Neuron (in vitro differentiated cells): ENCODE measurements at regions not wholly inside any gene's neighbourhood (a gene's known extent, or its start where the extent isn't known, plus 50 kb on each side); places are given as distances from the start of the nearest gene placed in this dataset.
"Not testable (repeated sequence)": the region's sequence is repeated elsewhere in the genome, so short reads cannot be mapped to it uniquely, and the experiment has no call there.

Source experiments
- H2AFZ ChIP-seq: one replicate; pipeline ENCODE4 v1.6.1; 2013; ENCODE audit warnings: low read depth, mild to moderate bottlenecking, inconsistent platforms, low read length, moderate library complexity
- H3K27me3 ChIP-seq: one replicate; pipeline ENCODE4 v1.6.1; 2013; ENCODE audit warnings: low read length; ENCODE audit not compliant: insufficient read depth
- H3K36me3 ChIP-seq: one replicate; pipeline ENCODE4 v1.6.1; 2013; ENCODE audit warnings: low read length; ENCODE audit not compliant: insufficient read depth
- H3K4me1 ChIP-seq: one replicate; pipeline ENCODE4 v1.6.1; 2013; ENCODE audit warnings: low read length; ENCODE audit not compliant: insufficient read depth
- H3K4me3 ChIP-seq: 2 replicates; pipeline ENCODE4 v1.5.1; 2013; ENCODE audit warnings: mild to moderate bottlenecking, low read length, moderate library complexity
- H3K9me3 ChIP-seq: one replicate; pipeline ENCODE4 v1.6.1; 2013; ENCODE audit warnings: low read length

DNA sequence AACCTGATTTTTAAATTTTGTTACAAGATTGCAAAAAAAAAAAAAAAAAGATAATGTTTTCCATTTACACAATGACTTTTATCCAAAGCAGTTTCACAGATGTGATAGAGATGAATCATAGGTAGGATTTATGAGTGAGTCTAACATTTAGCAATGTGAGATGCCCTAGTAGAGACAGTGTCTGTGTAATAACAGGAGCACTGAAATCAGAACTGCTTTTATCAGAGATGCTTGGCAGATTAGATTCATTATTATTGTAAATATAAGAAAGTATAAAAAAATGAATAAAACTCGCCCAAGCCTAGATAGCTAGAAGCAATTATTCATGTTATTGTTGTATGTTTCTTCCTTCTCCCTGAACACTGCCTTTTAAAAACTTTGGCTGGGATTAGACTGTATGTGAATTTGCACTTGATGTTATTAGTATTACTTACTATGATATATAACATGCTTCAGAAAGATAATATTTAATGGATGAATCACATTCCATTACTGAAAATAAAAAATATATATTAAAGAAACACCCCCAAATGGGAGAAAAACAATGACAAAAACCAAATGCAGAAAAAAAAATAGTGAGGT is 567.3 kb upstream of the KLF4 start:
- Histone ChIP-seq H3K27me3 (peaks cover 5% of the 10 kb centered on the region), H2AFZ (no peak overlapping the region), H3K9me3 (no peaks in the 10 kb centered on the region), H3K4me1 (no peaks in the 10 kb centered on the region), H3K4me3 (no peak overlapping the region), H3K36me3 (no peaks in the 10 kb centered on the region)

DNA sequence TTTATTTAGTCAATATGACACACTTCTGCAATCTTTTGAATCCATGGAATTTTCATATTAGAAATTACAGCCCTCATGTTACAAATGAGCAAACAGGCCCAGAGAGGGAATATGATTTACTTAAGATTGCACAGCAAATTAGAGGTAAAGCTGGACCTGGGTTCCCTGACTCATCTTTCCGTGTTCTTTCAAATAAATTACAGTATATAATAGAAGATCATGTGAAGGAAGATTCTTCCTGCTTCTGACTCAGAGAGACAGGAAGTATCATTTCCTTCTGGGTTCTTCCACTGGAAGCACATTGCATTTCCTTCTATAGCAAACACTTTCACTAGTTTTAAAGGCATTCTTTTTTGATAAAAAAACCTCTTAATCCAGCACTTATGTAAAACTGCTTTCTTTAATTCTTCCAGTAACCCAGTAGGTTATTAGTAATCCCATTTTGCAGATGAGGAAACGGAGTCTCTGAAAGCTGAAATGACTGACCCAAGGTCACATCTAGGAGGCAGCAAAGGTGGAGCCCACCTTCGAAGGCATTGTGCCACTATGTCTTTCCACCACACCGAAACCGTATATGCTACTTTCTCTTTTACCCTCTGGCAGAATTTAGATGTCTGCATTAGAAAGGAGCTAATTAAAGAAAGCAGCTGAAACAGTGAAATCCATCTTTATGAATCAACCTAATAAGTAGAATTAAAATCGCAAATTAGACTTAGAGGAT is 566.7 kb upstream of the KLF4 start:
- no peaks in the 10 kb centered on the region for H3K9me3 ChIP-seq
- H3K4me3 ChIP-seq: no peak overlapping the region
- no peaks in the 10 kb centered on the region for H3K36me3 ChIP-seq
- H3K4me1 ChIP-seq: no peaks in the 10 kb centered on the region
- peaks cover 5% of the 10 kb centered on the region for H3K27me3 ChIP-seq
- H2AFZ ChIP-seq: no peak overlapping the region

DNA sequence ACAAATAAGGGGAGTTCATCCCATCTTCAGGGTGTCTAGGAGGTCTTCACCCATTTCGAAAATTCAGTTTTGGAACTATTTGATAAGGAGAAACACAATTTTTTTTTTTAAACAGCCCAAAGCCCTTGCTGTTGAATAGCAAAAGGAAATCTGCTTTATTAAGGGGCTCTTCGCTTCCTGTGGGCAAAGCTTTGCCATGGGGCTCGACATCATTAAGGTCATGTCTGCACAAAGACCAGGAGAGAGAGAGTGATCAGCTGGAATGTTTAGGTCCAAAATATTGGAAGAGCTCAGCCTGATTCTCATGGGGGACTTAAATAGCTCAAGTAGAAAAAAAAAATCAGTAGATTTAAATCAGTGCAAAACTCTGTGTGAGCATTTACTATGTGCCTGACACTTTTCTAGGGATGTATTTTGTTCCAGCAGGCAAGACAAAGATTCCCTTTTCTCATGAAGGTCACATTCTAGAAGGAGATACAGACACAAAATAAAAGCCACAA is 564.6 kb upstream of the KLF4 start:
- peaks cover 5% of the 10 kb centered on the region for H3K27me3 ChIP-seq
- no peak overlapping the region for H3K4me3 ChIP-seq

DNA sequence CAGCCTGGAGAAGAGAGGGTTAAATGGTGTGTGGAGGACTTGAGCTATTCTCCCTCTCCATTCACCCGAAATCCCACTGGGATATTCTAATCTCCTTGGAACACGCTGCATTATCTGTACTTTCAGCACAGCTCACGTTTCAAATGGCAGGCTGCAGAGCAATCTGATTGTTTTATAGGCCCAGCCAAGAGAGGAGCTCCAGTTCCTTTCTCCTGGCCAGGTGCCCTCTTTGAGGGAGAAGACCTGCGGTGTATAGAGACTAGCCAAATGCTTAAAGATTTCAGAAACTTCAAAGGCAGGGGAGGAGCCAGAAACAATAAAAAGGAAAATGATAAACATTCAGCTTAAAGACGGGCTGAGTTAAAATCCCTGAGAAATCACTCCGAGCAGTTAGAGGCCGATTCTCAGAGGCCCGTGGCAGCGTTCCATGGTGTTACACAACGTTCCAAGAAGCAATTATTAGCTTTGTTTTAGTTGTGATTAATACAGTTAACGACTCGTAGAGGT is 564.0 kb upstream of the KLF4 start:
- Histone ChIP-seq H3K27me3 (peaks cover 5% of the 10 kb centered on the region), H3K4me1 (no peaks in the 10 kb centered on the region), H2AFZ (no peak overlapping the region), H3K36me3 (no peaks in the 10 kb centered on the region), H3K9me3 (no peaks in the 10 kb centered on the region), H3K4me3 (no peak overlapping the region)

More for the DNA sequence above, 564.6 kb upstream of the KLF4 start:
- Histone ChIP-seq H2AFZ (no peak overlapping the region), H3K4me1 (no peaks in the 10 kb centered on the region), H3K9me3 (no peaks in the 10 kb centered on the region), H3K36me3 (no peaks in the 10 kb centered on the region)

DNA sequence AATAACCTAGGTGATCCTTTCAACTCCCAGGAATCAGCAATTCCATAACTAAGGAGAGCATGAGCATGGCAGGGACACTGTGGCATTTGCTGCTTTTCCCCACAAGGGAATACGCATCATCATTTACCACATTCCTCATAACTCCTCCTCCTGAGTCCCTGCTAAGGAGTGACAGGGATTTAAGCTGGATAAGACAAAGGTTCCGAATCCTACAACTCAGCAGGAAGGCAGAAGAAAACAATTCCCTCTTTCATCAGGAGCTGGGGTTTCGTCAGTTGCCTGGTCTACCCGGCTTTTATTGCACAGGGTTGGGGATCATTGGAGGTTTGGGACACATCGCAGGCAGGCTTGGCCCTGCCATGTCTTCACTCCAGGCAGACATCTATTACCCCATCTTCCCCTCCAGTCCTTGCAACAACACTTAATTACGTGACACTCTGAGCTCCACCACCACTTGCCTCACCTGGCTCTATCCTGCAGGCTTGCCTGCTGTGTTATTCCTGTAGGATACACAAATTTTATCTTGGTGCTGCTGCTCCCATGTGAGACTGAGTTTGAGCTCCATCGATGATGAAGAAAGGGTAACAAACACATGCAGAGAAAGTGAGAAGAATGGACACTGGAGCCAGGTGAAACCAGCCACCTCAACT is 563.0 kb upstream of the KLF4 start:
- H3K9me3 ChIP-seq: no peaks in the 10 kb centered on the region
- H3K27me3 ChIP-seq: peaks cover 5% of the 10 kb centered on the region
- no peaks in the 10 kb centered on the region for H3K4me1 ChIP-seq
- H3K36me3 ChIP-seq: no peaks in the 10 kb centered on the region
- H3K4me3 ChIP-seq: no peak overlapping the region
- no peak overlapping the region for H2AFZ ChIP-seq

DNA sequence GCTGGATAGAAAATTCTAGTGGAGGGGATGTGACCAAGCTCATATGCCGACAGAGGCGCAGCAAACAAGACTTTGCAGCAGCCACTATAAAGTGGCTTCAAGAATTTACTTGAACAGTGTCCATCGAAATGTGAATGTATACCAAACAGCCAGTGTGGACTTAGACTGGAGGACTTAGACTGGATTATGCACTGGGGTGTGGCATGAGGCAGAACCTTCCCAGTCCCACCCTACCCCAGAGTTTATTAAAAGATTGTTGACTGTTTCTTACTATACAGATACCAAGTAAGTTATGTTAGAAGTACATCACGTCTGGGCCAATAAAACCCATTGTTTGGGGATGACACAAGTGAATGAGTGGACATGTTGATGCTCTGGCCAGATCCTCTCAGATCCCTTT is 561.3 kb upstream of the KLF4 start:
- H2AFZ ChIP-seq: no peak overlapping the region
- no peaks in the 10 kb centered on the region for H3K36me3 ChIP-seq
- H3K9me3 ChIP-seq: no peaks in the 10 kb centered on the region
- H3K27me3 ChIP-seq: peaks cover 5% of the 10 kb centered on the region
- H3K4me3 ChIP-seq: no peak overlapping the region
- no peaks in the 10 kb centered on the region for H3K4me1 ChIP-seq

DNA sequence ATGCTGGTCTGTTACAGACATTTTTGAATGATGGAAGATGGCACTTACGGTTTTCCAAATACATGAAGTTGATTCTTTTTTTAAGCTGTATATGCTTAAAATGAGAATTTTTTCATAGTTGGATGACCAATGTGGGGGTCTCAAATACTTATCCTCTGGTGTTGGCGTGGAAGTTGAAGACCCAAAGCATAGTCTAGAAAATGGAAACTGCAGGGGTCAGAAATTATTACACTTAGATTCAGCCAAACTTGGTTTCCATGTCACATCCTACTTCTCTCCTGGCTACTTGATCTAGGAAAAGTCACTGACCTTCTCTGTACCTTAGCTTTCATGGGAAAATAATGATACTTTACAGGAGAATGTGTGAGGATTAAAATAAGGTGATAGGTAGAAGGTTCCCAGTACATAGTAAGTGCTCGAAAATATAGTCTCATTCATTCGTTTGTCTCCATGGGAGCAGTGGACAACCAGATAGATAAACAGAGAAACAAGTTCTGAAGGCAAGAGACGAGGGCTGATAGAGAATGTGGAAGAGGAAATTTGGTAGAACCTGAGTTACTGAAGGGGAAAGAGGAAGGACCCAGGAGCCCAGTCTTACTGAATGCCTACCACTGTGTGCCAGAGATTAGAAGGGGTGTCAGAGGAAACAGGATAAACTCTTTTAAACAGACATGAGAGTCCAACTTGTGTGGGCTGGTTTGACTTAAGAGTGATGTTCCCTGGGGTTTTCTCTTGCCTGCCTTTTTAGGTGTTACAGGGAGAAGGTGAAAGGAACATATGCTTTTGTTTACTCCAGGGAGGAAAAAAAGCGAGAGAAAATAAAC is 560.3 kb upstream of the KLF4 start:
- Histone ChIP-seq H2AFZ (no peak overlapping the region), H3K36me3 (no peaks in the 10 kb centered on the region), H3K4me1 (no peaks in the 10 kb centered on the region), H3K4me3 (no peak overlapping the region), H3K27me3 (peaks cover 5% of the 10 kb centered on the region), H3K9me3 (no peaks in the 10 kb centered on the region)

DNA sequence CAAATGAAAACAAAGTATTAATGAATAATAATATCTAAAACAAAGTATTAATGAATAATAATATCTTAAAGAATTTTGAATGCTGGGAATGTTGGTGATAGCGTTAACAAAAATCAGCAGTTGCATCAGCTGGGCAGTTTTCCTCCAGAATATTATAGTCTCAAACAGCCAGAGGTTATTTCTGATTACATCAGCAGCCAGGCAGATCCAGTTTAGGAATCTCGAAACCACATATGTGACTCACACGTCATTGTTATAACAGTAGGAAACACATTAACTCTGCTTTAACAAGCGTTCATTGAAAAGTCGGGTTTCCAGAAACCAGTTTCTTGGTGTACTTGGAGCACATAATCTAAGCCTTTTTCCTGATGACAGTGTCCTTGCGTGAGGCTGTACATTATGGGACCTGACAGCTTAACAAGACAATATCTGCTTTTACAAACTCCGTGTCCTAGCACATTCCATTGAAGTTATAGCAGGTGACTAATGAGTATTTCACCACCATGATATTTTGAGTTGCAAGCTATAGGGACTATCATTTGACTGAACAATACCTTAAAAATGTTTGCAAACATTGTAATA is 559.5 kb upstream of the KLF4 start:
- Histone ChIP-seq H2AFZ (no peak overlapping the region), H3K4me3 (no peak overlapping the region), H3K4me1 (no peaks in the 10 kb centered on the region), H3K27me3 (peaks cover 5% of the 10 kb centered on the region), H3K36me3 (no peaks in the 10 kb centered on the region), H3K9me3 (no peaks in the 10 kb centered on the region)

DNA sequence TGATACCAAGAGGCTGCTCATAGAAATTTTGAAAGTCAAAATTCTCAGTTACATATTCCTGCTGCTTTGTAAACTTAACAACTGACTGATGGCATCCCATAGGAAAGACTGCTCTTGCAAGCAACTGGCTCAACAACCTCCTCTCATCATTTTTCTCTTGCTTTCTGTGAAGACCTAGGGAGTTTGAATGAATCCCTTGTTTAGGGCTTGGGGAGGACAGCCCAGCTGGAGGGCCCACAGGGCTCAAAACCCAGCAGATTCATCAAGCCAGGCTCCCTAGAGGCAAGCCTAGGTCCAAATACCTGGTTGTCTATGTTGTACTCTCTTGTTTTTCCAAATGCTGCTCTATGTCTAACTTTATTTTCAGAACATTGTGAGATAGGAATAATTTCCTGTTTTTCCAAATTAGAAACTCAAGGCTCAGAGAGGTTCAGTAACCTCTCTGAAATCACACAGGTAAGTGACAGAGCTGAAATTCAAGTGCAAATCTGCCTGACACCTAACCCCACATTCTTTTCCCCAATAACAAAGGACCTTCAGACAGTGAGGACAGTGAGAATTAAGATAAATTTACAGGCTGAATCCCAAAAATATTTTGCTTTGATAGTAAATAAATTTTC is 558.9 kb upstream of the KLF4 start:
- Histone ChIP-seq H2AFZ (no peak overlapping the region), H3K36me3 (no peaks in the 10 kb centered on the region), H3K4me1 (no peaks in the 10 kb centered on the region), H3K9me3 (no peaks in the 10 kb centered on the region), H3K4me3 (no peak overlapping the region), H3K27me3 (peaks cover 5% of the 10 kb centered on the region)

DNA sequence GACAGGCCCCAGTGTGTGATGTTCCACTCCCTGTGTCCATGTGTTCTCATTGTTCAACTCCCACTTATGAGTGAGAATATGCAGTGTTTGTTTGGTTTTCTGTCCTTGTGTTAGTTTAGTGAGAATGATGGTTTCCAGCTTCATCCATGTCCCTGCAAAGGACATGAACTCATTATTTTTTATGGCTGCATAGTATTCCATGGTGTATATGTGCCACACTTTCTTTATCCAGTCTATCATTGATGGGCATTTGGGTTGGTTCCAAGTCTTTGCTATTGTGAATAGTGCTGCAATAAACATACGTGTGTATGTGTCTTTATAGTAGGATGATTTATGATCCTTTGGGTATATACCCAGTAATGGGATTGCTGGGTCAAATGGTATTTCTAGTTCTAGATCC is 558.2 kb upstream of the KLF4 start:
- not testable (repeated sequence) for H3K9me3 ChIP-seq, H2AFZ ChIP-seq, H3K36me3 ChIP-seq, H3K27me3 ChIP-seq, H3K4me3 ChIP-seq, H3K4me1 ChIP-seq

DNA sequence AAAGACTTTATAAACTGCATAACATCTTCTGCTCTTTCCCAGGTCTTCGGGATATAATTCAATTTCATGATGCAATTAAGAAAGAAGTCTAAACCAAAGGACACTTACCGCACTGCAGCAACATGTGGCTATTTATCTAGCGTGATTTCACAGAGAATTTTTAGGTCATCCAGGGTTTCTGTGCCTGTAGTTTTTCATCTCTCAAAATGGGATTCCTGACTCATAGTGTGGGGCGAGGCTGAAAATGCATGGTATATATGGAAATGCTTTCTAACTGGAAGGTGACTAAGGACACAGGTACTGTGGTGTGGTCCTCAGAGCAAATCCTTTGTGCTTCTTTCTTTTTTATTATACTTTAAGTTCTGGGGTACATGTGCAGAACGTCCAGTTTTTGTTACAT is 557.7 kb upstream of the KLF4 start:
- Histone ChIP-seq H3K27me3 (no peaks in the 10 kb centered on the region), H3K9me3 (no peaks in the 10 kb centered on the region), H3K4me1 (no peaks in the 10 kb centered on the region), H3K36me3 (no peaks in the 10 kb centered on the region), H2AFZ (no peak overlapping the region), H3K4me3 (no peak overlapping the region)

DNA sequence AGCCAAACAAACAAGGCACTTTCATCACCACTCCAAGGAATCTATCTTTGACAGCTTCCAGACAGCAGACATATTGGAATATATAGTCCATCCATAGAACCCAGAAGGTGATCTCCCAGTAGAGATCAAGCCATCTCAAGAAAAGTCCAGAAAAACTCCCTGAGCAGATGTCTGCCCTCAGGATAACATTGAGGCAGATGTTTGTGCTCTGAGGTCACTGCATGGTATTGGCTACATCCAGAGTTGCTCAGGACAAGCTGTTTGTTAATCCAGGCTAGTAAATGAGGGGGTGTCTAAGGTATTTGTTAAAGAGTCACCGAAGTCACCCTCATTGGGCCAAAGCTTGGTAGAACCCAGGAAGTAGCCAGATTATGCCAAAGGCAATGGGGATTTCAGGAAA is 556.3 kb upstream of the KLF4 start:
- no peaks in the 10 kb centered on the region for H3K36me3 ChIP-seq
- no peaks in the 10 kb centered on the region for H3K9me3 ChIP-seq
- no peaks in the 10 kb centered on the region for H3K27me3 ChIP-seq
- H2AFZ ChIP-seq: no peak overlapping the region
- no peaks in the 10 kb centered on the region for H3K4me1 ChIP-seq
- H3K4me3 ChIP-seq: no peak overlapping the region
